ENCODE measurements at regions not wholly inside any gene's neighbourhood (a gene's known extent, or its start where the extent isn't known, plus 50 kb on each side); places are given as distances from the start of the nearest gene placed in this dataset.
"Not testable (repeated sequence)": the region's sequence is repeated elsewhere in the genome, so short reads cannot be mapped to it uniquely, and the experiment has no call there.

DNA sequence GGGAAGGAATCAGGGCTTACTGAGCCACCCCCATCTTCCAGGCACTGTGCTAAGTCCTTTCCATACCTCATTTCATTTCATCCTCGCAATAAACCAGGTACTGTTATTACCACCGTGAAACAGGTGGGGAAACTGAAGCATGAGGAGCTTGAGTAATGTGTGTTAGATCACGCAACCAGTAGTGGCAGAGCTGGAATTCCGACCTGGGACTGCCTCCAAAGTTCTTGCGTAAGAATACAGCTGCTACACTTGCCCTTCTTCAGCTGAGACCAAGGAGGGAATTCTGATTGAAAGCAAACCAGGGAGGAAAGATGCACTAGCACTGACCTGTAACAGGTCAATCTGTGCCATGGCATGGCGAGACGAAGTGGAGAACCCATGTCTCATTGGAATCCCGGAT, 113.4 kb upstream of the MSX2 start:
- DNase-seq, result no peak

GRCh38 chr5:174612686-174613085, 111.7 kb upstream of the MSX2 start:
- no peak for DNase-seq

- DNase-seq, result no peak
Observed at GRCh38 chr5:174614500-174615135, 109.8 kb upstream of the MSX2 start.

DNA sequence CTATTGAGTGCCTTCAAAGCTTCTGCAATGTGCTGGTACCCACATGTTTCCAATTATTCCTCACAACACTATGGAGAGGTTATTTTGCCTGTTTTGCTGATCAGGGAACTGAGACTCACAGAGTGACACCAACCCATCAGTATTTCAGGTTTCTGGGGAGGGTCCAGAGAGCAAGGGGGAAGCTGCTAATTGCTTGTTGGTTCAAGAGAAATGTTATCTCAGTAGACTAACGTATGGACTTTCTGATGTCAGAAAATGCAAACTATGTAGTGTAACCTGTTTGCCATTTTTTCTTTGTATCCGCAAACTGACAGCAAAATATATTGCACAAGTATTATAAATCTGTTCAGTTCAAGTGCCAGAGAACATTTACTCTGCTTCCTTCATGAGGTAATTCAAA, 108.3 kb upstream of the MSX2 start:
- DNase-seq, result no peak

DNA sequence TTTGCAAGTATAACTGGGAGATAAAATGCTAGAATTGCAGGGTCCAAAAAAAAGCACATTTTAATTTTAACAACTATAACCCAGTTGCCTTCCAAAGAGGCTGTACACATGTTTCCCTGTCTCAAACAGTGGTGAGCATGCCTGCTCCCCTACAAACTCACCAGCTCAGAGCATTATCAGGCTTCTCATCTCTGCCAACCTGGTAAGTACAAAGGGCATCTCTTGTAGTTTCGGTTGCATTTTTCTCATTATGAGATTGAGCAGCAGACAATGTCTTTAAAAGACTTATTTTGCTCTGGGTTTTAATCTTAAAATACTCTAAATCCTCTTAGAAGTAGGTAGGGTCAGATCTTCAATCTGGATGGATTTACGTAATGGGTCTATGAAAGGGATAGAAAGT, 107.1 kb upstream of the MSX2 start:
- no peak for DNase-seq

- no peak for DNase-seq
Observed at GRCh38 chr5:174617910-174618309, 106.5 kb upstream of the MSX2 start.

- no peak for DNase-seq
Observed at GRCh38 chr5:174618589-174618988, 105.8 kb upstream of the MSX2 start.

- DNase-seq, result no peak
Observed at GRCh38 chr5:174622067-174622466, 102.3 kb upstream of the MSX2 start.

DNA sequence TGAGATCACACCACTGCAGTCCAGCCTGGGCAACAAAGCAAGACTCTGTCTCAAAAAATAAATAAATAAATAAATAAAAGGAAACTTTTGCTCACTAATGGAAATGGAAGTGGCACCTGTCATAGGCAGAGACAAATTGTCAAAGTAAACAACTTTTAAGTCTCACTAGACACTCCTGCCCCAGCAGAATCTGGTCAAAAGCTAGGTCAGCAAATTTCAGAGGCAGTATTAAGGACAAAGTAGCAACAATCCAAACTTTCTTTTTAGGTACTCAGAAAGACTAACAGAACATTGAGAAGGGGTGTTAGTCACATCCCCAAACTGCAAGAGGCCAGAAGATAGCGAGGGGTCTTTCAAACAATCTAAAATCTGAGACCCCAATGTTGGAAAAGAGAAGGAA, 101.4 kb upstream of the MSX2 start:
- no peak for DNase-seq

GRCh38 chr5:174623433-174624019, 100.9 kb upstream of the MSX2 start:
- DNase-seq, result no peak

DNA sequence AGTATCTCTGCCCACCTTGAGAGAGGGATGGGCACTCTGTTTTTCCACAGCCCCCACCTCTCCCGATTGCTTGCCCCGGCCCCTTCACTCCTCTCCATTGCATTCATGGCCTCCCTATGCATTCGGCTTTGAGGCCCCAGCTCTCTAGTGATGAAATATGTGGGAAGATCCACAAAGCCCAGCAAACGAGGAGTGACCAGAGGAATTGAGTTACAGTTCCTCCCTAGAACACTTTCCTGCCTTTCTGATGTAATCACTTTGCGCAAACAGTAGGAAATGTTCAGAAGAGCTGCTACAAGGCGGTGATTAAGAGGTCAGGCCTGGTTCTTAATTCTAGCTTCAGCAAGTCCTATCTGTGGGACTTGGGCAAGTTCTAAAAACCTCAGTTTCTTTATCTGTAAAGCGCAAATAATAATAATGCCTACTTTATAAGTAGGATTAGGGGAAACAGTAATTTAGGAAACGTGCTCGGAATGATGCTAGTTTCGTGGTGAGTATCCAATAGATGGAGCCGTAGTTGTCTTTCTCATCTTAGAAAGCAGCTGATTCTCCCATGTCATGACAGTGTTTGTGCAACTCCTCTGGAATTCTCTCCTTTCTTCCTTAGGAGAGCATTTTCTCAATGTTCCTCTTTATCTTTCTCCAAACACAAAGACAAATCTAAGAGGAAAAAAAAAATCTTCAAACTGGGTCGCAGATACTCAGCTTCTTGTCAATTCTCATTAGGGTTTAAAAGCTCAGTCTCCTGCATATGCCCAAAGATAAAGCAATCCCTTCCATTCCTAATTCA, 99.5 kb upstream of the MSX2 start:
- DNase-seq, result no peak

- DNase-seq, result no peak
Observed at GRCh38 chr5:174625591-174626350, 98.6 kb upstream of the MSX2 start.

DNA sequence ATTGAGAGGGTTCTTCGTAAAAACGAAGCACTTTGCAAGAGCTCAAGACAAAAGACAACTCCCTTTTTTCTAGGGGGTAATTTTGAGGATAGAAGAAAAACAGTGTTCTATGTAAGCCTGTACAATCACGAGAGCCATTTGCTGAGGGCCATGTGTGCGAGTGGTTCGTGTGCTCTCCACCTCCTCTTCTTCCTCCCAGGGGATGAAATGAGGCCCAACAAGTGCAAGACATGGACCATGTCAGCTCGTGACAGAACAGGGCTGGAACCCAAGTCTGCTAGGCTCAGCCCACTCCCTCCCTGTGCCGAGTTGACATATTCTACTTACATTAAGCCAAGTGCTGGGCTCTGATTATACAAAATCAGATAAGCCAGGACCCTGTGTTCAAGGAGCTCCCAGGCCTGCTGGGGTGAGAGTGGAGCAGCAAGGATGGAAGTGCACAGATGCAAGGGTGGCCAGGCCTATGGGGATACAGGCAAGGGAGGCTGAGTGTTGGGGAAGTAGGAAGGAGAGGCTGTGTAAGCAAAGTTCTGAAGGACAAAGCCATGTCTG, 97.9 kb upstream of the MSX2 start:
- DNase-seq, result no peak

DNA sequence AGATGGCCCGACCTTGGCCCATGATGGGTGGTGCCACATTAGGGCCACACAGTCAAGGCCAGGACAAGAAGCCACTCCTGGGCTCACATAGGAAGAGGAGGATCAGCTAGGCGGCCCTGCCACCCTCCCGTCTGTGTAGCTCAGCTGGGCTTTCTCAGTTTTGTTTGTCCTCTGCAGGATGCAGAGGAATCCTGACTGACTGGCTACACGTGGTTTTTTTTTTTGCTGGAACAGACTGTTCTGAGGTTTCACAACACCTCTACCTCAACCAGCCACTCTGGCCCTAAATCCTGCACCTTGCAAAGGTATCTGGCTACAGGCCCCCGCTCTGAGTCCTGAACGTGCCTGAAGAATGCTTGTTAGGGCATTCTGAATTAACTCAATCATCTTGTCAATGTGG, 88.3 kb upstream of the MSX2 start:
- no peak for DNase-seq

DNA sequence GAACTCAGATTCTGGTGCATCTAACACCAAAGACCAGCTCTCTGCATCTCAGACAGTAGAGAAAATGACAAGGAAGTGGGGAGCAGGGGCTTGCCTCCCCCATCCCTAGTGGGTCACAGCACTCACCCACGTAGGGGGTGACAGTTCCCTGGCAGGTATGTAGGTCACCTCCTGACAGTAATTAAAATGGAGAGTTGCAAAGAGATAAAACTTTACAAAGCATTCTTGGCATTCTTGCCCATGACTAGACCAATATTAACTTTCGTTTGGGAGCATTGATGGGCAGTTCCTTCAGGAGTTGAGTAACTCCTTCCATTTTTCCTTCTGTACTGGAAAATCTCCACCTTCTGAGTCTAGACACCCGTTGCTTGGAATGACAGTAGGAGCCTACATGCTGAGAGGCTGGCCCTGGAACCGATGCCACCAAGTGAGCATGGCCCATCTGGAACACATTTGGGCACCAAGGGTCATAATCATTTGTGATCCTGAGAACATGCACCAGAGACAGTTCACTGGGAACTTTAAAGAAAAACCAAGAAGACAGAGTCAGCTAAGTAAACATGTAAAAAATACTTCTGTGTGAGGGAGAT, 81.5 kb upstream of the MSX2 start:
- no peak for DNase-seq

GRCh38 chr5:174644436-174644835, 79.9 kb upstream of the MSX2 start:
- no peak for DNase-seq

GRCh38 chr5:174644923-174645322, 79.5 kb upstream of the MSX2 start:
- no peak for DNase-seq

- no peak for DNase-seq
Observed at GRCh38 chr5:174645677-174646076, 78.7 kb upstream of the MSX2 start.

DNA sequence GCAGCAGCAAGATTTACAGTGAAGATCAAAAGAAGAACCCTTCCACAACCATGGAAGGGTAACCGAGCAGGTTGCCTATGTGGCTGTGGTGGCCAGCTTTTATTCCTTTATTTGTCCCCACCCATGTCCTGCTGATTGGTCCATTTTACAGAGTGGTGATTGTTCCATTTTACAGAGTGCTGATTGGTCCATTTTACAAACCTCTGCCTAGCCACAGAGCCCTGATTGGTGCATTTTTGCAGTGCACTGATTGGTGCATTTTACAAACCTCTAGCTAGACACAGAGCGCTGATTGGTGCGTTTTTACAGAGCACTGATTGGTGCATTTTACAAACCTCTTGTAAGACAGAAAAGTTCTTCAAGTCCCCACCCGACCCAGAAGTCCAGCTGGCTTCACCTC, 75.8 kb upstream of the MSX2 start:
- DNase-seq, result not testable (repeated sequence)

DNA sequence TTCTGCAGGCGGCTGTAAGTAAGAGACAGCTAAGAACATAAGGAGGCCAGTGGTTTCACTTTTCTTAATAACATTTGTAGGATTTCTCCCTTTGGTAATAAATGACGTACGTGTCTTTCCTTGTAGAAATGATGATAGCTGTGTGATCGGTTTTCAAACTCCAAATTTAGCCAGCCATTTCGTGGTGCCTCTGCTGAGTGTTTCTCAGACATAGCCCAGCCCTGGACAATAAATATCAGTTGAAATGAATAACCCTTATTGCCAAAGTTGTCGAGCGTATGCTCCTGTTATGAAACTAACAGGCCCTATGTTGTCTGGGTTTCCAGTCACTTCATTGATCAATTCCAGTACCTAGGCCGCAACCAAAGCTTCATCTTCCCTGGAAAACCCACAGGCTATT, 75.0 kb upstream of the MSX2 start:
- no peak for DNase-seq

- no peak for DNase-seq
Observed at GRCh38 chr5:174654442-174654841, 69.9 kb upstream of the MSX2 start.

DNA sequence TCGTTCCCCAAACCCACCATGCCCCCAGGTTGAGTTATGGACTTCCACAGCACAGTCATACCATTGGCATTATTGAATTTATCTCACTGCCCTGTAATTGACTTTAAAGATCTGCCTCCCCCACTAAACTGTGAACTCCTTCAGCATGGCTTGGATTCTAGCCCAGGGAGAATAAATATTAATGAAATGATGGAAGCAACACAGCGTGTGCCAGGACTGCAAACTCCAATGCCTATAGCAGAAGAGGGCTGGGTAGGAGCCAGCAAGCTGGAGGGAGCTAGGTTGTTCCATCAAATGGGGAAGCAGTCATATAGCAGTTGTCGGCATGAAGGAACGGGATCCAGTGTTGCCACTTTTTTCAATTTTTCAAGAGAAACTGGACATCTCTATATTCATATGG, 69.0 kb upstream of the MSX2 start:
- no peak for DNase-seq
